ENCODE measurements at regions not wholly inside any gene's neighbourhood (a gene's known extent, or its start where the extent isn't known, plus 50 kb on each side); places are given as distances from the start of the nearest gene placed in this dataset.
A peak's percentile ranks its signal among the peaks of the same experiment; 100 is the strongest.
"Not testable (repeated sequence)": the region's sequence is repeated elsewhere in the genome, so short reads cannot be mapped to it uniquely, and the experiment has no call there.

DNA sequence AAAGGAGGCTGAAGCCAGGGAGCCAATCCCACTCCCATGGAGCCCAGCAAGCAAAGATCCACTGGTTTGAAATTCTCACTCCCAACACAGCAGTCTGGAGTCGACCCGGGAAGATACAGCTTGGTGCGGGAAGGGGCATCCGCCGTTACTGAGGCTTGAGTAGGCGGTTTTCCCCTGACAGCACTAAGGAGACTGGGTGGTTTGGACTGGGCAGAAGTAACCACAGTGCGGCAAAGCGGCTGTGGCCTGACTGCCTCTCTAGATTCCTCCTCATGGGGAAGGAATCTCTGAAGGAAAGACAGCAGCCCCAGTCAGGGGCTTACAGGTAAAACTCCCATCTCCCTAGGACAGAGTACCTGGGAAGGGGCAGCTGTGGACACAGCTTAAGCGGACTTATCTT, 261.6 kb upstream of the KYNU start:
- Histone ChIP-seq H3K36me3 (no peaks in the 10 kb centered on the region), H3K4me3 (no peak overlapping the region), H3K9me3 (no peaks in the 10 kb centered on the region), H3K27ac (no peak overlapping the region), H3K27me3 (no peaks in the 10 kb centered on the region), H3K4me1 (no peaks in the 10 kb centered on the region)
- DNase-seq, result peak in 1 of 6 donors; percentile 17
- TF ChIP-seq, protein P1, sequence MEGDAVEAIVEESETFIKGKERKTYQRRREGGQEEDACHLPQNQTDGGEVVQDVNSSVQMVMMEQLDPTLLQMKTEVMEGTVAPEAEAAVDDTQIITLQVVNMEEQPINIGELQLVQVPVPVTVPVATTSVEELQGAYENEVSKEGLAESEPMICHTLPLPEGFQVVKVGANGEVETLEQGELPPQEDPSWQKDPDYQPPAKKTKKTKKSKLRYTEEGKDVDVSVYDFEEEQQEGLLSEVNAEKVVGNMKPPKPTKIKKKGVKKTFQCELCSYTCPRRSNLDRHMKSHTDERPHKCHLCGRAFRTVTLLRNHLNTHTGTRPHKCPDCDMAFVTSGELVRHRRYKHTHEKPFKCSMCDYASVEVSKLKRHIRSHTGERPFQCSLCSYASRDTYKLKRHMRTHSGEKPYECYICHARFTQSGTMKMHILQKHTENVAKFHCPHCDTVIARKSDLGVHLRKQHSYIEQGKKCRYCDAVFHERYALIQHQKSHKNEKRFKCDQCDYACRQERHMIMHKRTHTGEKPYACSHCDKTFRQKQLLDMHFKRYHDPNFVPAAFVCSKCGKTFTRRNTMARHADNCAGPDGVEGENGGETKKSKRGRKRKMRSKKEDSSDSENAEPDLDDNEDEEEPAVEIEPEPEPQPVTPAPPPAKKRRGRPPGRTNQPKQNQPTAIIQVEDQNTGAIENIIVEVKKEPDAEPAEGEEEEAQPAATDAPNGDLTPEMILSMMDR (IDR thresholded peaks at IDR 0.05), result no peak
- WGBS, 2 donors, result 84% methylated on average over 9 of the region's 9 CpGs
- intact Hi-C loops (cut with DNase I), result no loop called here
- no peak for FAIRE-seq
- ATAC-seq, result no peak

- H3K9me3 ChIP-seq; ATAC-seq; H3K36me3 ChIP-seq; DNase-seq; H3K27me3 ChIP-seq; FAIRE-seq; H3K27ac ChIP-seq; H3K4me1 ChIP-seq; H3K4me3 ChIP-seq; intact Hi-C loops (cut with DNase I): not testable (repeated sequence)
- 75 to 83% methylated on average over 12 to 17 of the region's 17 CpGs for WGBS, 2 donors
Measured at GRCh38 chr2:142613193-142613592, 264.3 kb upstream of the KYNU start.

DNA sequence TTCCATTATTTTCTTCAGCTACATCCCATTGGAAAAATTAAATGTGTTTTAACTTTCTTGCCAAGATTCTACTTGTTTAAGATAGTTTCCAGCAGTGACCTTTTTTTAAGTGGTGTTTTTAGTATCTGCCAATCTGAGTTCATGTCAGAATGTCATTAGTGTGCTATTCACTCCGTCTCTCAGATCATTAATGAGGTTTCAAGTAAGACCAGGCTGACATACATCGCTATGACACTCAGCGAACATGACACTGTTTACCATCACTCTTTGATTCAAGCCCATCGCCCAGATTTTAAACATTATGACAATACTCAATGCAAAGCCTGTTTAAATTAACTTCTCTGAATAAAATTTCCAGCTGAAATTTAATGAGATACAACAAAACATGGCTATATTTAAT, 272.0 kb upstream of the KYNU start:
- no peak for DNase-seq
- intact Hi-C loops (cut with DNase I), result no loop called here
- ATAC-seq, result no peak
- TF ChIP-seq, protein P1 (IDR thresholded peaks at IDR 0.05), result no peak
- FAIRE-seq, result no peak
- Histone ChIP-seq H3K27ac (no peak overlapping the region), H3K27me3 (no peaks in the 10 kb centered on the region), H3K4me3 (no peak overlapping the region), H3K4me1 (no peaks in the 10 kb centered on the region), H3K36me3 (no peaks in the 10 kb centered on the region), H3K9me3 (no peaks in the 10 kb centered on the region)
- 49 to 56% methylated on average over 4 of the region's 4 CpGs for WGBS, 2 donors

- no peak for FAIRE-seq
- no peak for ATAC-seq
- 17 to 20% methylated on average over 1 of the region's 1 CpG for WGBS, 2 donors
Measured at GRCh38 chr2:142603759-142604158, 273.7 kb upstream of the KYNU start.

GRCh38 chr2:142602418-142602989, 275.0 kb upstream of the KYNU start:
- intact Hi-C loops (cut with DNase I), result no loop called here
- ATAC-seq (no peak), FAIRE-seq (no peak), DNase-seq (no peak)
- no peaks in the 10 kb centered on the region for H3K4me1 ChIP-seq
- H3K27me3 ChIP-seq, result no peaks in the 10 kb centered on the region
- H3K4me3 ChIP-seq, result no peak overlapping the region
- H3K27ac ChIP-seq, result no peak overlapping the region
- no peaks in the 10 kb centered on the region for H3K9me3 ChIP-seq
- TF ChIP-seq, protein P1 (IDR thresholded peaks at IDR 0.05), result no peak
- H3K36me3 ChIP-seq, result no peaks in the 10 kb centered on the region

More at GRCh38 chr2:142603759-142604158, 273.7 kb upstream of the KYNU start:
- H3K36me3 ChIP-seq, result no peaks in the 10 kb centered on the region
- intact Hi-C loops (cut with DNase I), result no loop called here
- no peak for DNase-seq
- H3K27ac ChIP-seq, result no peak overlapping the region
- H3K9me3 ChIP-seq, result no peaks in the 10 kb centered on the region
- no peaks in the 10 kb centered on the region for H3K4me1 ChIP-seq
- no peaks in the 10 kb centered on the region for H3K27me3 ChIP-seq
- H3K4me3 ChIP-seq, result no peak overlapping the region
- TF ChIP-seq, protein P1 (IDR thresholded peaks at IDR 0.05), result no peak
